ENCODE measurements at regions not wholly inside any gene's neighbourhood (a gene's known extent, or its start where the extent isn't known, plus 50 kb on each side); places are given as distances from the start of the nearest gene placed in this dataset.

DNA sequence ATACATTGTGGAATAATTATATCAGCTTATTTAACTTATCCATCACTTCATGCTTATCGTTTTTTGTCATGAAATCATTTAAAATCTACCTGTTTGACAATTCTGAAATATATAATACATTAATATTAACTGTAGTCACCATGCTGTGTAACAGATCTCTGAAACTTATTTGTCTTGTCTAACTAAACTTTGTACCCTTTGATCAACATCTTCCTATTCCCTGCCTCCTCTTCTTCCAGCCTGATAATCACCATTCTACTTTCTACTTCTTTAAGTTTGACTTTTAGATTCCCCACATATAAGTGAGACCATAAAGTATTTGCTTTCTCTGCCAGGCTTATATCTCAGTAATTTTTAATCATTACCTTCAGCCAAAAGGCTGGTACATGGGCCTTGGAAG is 134.2 kb upstream of the LINC00305 start:
- Histone ChIP-seq H3K27me3 (ENCODE audit: insufficient read depth, insufficient read length) (no peaks in the 10 kb centered on the region), H3K36me3 (ENCODE audit: insufficient read depth, insufficient read length, low read length) (no peaks in the 10 kb centered on the region), H3K9me3 (ENCODE audit: insufficient read depth, low read length) (peaks cover 28% of the 10 kb centered on the region; the same call in 1 of the 2 replicates), H3K4me3 (ENCODE audit: insufficient read length, low read depth) (no peak overlapping the region), H3K9ac (ENCODE audit: insufficient read length, low read depth) (no peak overlapping the region), H3K4me1 (ENCODE audit: insufficient read depth, insufficient read length) (no peaks in the 10 kb centered on the region)
- TF ChIP-seq ZNF274 (IDR thresholded peaks at IDR 0.05; ENCODE audit: low read depth, low read length), result no peak
- no peak for TF ChIP-seq SUZ12 (IDR thresholded peaks at IDR 0.05; ENCODE audit: extremely low read depth, insufficient read depth, insufficient read length)
- TF ChIP-seq YY1 (IDR thresholded peaks at IDR 0.05; ENCODE audit: insufficient read depth, insufficient read length), result no peak
- DNase-seq (ENCODE audit: low read depth, low spot score), result no peak

- Histone ChIP-seq H3K9me3 (ENCODE audit: insufficient read depth, low read length) (peaks cover 44% of the 10 kb centered on the region; the same call in 1 of the 2 replicates), H3K9ac (ENCODE audit: insufficient read length, low read depth) (no peak overlapping the region), H3K4me1 (ENCODE audit: insufficient read depth, insufficient read length) (no peaks in the 10 kb centered on the region), H3K4me3 (ENCODE audit: insufficient read length, low read depth) (no peak overlapping the region), H3K36me3 (ENCODE audit: insufficient read depth, insufficient read length, low read length) (no peaks in the 10 kb centered on the region), H3K27me3 (ENCODE audit: insufficient read depth, insufficient read length) (no peaks in the 10 kb centered on the region)
- no peak for DNase-seq (ENCODE audit: low read depth, low spot score)
- TF ChIP-seq SUZ12 (IDR thresholded peaks at IDR 0.05; ENCODE audit: extremely low read depth, insufficient read depth, insufficient read length) (no peak), ZNF274 (IDR thresholded peaks at IDR 0.05; ENCODE audit: low read depth, low read length) (no peak), YY1 (IDR thresholded peaks at IDR 0.05; ENCODE audit: insufficient read depth, insufficient read length) (no peak)
Measured at GRCh38 chr18:64278026-64278425, 129.1 kb upstream of the LINC00305 start.

- Histone ChIP-seq H3K9me3 (ENCODE audit: insufficient read depth, low read length) (peaks cover 38% of the 10 kb centered on the region; the same call in 1 of the 2 replicates), H3K4me1 (ENCODE audit: insufficient read depth, insufficient read length) (peaks cover 2% of the 10 kb centered on the region), H3K9ac (ENCODE audit: insufficient read length, low read depth) (no peak overlapping the region), H3K36me3 (ENCODE audit: insufficient read depth, insufficient read length, low read length) (no peaks in the 10 kb centered on the region), H3K4me3 (ENCODE audit: insufficient read length, low read depth) (no peak overlapping the region), H3K27me3 (ENCODE audit: insufficient read depth, insufficient read length) (no peaks in the 10 kb centered on the region)
- DNase-seq (ENCODE audit: low read depth, low spot score), result no peak
- TF ChIP-seq YY1 (IDR thresholded peaks at IDR 0.05; ENCODE audit: insufficient read depth, insufficient read length) (no peak), ZNF274 (IDR thresholded peaks at IDR 0.05; ENCODE audit: low read depth, low read length) (no peak), SUZ12 (IDR thresholded peaks at IDR 0.05; ENCODE audit: extremely low read depth, insufficient read depth, insufficient read length) (no peak)
Measured at GRCh38 chr18:64276311-64277090, 127.6 kb upstream of the LINC00305 start.

GRCh38 chr18:64275593-64276300 is 126.9 kb upstream of the LINC00305 start:
- no peak for DNase-seq (ENCODE audit: low read depth, low spot score)
- peaks cover 30% of the 10 kb centered on the region; the same call in 1 of the 2 replicates for H3K9me3 ChIP-seq (ENCODE audit: insufficient read depth, low read length)
- H3K36me3 ChIP-seq (ENCODE audit: insufficient read depth, insufficient read length, low read length), result no peaks in the 10 kb centered on the region
- TF ChIP-seq ZNF274 (IDR thresholded peaks at IDR 0.05; ENCODE audit: low read depth, low read length) (no peak), SUZ12 (IDR thresholded peaks at IDR 0.05; ENCODE audit: extremely low read depth, insufficient read depth, insufficient read length) (no peak), YY1 (IDR thresholded peaks at IDR 0.05; ENCODE audit: insufficient read depth, insufficient read length) (no peak)
- H3K27me3 ChIP-seq (ENCODE audit: insufficient read depth, insufficient read length), result no peaks in the 10 kb centered on the region
- no peak overlapping the region for H3K9ac ChIP-seq (ENCODE audit: insufficient read length, low read depth)
- H3K4me1 ChIP-seq (ENCODE audit: insufficient read depth, insufficient read length), result peaks cover 2% of the 10 kb centered on the region
- no peak overlapping the region for H3K4me3 ChIP-seq (ENCODE audit: insufficient read length, low read depth)

GRCh38 chr18:64273724-64274123 is 124.8 kb upstream of the LINC00305 start:
- Histone ChIP-seq H3K9me3 (ENCODE audit: insufficient read depth, low read length) (peaks cover 16% of the 10 kb centered on the region; the same call in 1 of the 2 replicates), H3K9ac (ENCODE audit: insufficient read length, low read depth) (no peak overlapping the region), H3K27me3 (ENCODE audit: insufficient read depth, insufficient read length) (no peaks in the 10 kb centered on the region), H3K4me3 (ENCODE audit: insufficient read length, low read depth) (no peak overlapping the region), H3K36me3 (ENCODE audit: insufficient read depth, insufficient read length, low read length) (no peaks in the 10 kb centered on the region), H3K4me1 (ENCODE audit: insufficient read depth, insufficient read length) (peaks cover 2% of the 10 kb centered on the region)
- TF ChIP-seq ZNF274 (IDR thresholded peaks at IDR 0.05; ENCODE audit: low read depth, low read length), result no peak
- DNase-seq (ENCODE audit: low read depth, low spot score), result peak; percentile 55

DNA sequence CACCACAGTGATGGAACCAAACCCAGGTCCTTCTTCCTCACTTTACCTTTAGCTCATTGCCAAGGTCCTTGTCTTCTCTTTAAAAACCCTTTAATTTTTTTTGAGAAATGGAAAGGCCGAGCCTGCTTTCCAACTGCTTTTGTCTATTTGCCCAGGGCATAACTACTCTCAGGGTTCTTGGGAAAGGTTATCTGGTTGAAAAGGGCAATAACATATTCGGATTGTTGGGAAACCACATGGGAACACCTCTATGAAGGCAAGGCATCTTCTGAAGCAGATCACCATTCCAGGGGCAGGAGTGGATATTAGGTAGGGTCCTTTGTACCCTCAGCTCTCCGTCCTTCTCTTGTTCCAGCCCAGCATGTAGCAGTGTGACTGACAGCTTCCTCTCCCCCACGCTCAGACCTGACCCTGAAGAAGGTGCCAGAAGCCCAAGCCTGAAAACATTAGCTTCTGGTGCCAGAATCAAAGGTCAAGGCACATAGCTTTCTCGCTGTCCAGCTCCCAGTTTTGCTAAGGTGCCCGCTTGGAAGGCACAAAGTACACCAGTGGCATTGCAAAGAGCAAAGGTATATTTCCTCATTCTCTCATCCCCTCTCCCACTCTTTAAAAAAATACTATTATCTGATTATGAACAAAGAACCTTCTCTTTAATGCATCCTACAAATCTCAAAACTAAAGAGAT is 123.2 kb upstream of the LINC00305 start:
- Histone ChIP-seq H3K27me3 (ENCODE audit: insufficient read depth, insufficient read length) (no peaks in the 10 kb centered on the region), H3K4me3 (ENCODE audit: insufficient read length, low read depth) (no peak overlapping the region), H3K9ac (ENCODE audit: insufficient read length, low read depth) (no peak overlapping the region), H3K36me3 (ENCODE audit: insufficient read depth, insufficient read length, low read length) (no peaks in the 10 kb centered on the region), H3K9me3 (ENCODE audit: insufficient read depth, low read length) (peaks cover 16% of the 10 kb centered on the region; the same call in 1 of the 2 replicates), H3K4me1 (ENCODE audit: insufficient read depth, insufficient read length) (peaks cover 2% of the 10 kb centered on the region)
- TF ChIP-seq YY1 (IDR thresholded peaks at IDR 0.05; ENCODE audit: insufficient read depth, insufficient read length) (no peak), ZNF274 (IDR thresholded peaks at IDR 0.05; ENCODE audit: low read depth, low read length) (no peak), SUZ12 (IDR thresholded peaks at IDR 0.05; ENCODE audit: extremely low read depth, insufficient read depth, insufficient read length) (no peak)
- DNase-seq (ENCODE audit: low read depth, low spot score), result no peak

- H3K4me1 ChIP-seq (ENCODE audit: insufficient read depth, insufficient read length), result peaks cover 2% of the 10 kb centered on the region
- no peak overlapping the region for H3K9ac ChIP-seq (ENCODE audit: insufficient read length, low read depth)
- H3K27me3 ChIP-seq (ENCODE audit: insufficient read depth, insufficient read length), result no peaks in the 10 kb centered on the region
- DNase-seq (ENCODE audit: low read depth, low spot score), result no peak
- H3K36me3 ChIP-seq (ENCODE audit: insufficient read depth, insufficient read length, low read length), result no peaks in the 10 kb centered on the region
- no peak overlapping the region for H3K4me3 ChIP-seq (ENCODE audit: insufficient read length, low read depth)
- peaks cover 11% of the 10 kb centered on the region; the same call in 1 of the 2 replicates for H3K9me3 ChIP-seq (ENCODE audit: insufficient read depth, low read length)
- TF ChIP-seq YY1 (IDR thresholded peaks at IDR 0.05; ENCODE audit: insufficient read depth, insufficient read length) (no peak), ZNF274 (IDR thresholded peaks at IDR 0.05; ENCODE audit: low read depth, low read length) (no peak), SUZ12 (IDR thresholded peaks at IDR 0.05; ENCODE audit: extremely low read depth, insufficient read depth, insufficient read length) (no peak)
Measured at GRCh38 chr18:64271246-64271645, 122.4 kb upstream of the LINC00305 start.
